Uterus (tissue), 3 donors: ENCODE measurements at regions not wholly inside any gene's neighbourhood (a gene's known extent, or its start where the extent isn't known, plus 50 kb on each side); places are given as distances from the start of the nearest gene placed in this dataset. TPM values are rescaled to one million over a fixed set of nuclear protein-coding genes. Genes with fewer than 3 reads are reported as not detected.
"Not testable (repeated sequence)": the region's sequence is repeated elsewhere in the genome, so short reads cannot be mapped to it uniquely, and the experiment has no call there.

Experiments used
- DNase-seq, 2 donors: peaks; one replicate each; pipeline ENCODE4 v3.0.0-alpha.2; 2019 to 2020
- H3K27ac ChIP-seq, 2 donors: fragments of 200-600 bp; sonication (generic); 1 replicate in 1 of 2; 2 replicates in 1 of 2; pipeline ENCODE4 v1.5.1; 2016 to 2018
- H3K27me3 ChIP-seq, 2 donors: fragments of 200-600 bp; sonication (generic); one replicate each; pipeline ENCODE4 v1.5.1; 2018 to 2019; ENCODE audit warnings: control low read depth in 1 of 2
- H3K36me3 ChIP-seq, 2 donors: fragments of 200-600 bp; sonication (generic); one replicate each; pipeline ENCODE4 v1.5.1; 2019; ENCODE audit warnings: control low read depth in 1 of 2
- H3K4me1 ChIP-seq, 2 donors: fragments of 200-600 bp; sonication (generic); one replicate each; pipeline ENCODE4 v1.5.1; 2018 to 2019; ENCODE audit warnings: control low read depth in 1 of 2
- H3K4me3 ChIP-seq, 2 donors: fragments of 200-600 bp; sonication (generic); 1 replicate in 1 of 2; 2 replicates in 1 of 2; pipeline ENCODE4 v1.5.1; 2018 to 2019; ENCODE audit warnings: mild to moderate bottlenecking in 1 of 2
- H3K9me3 ChIP-seq, 2 donors: fragments of 200-600 bp; sonication (generic); one replicate each; pipeline ENCODE4 v1.5.1; 2019; ENCODE audit warnings: control low read depth in 1 of 2
- intact Hi-C: fragments of 100-400 bp; cut with DNase I; formaldehyde crosslinking; loops from one replicate; pipeline ENCODE4 v1.15.1; 2023; ENCODE audit warnings: low total_unique reads
- microRNA counts, 2 donors: library from miRNA; unstranded; fragments of <30 nt; microRNA quantifications; one replicate each; lab custom pipeline; 2016 to 2017
- microRNA-seq: library from miRNA; unstranded; fragments of <30 nt; microRNA quantifications from one replicate; pipeline ENCODE4, GENCODE V29; 2016; ENCODE audit warnings: borderline microRNAs expressed, borderline replicate concordance
- small RNA-seq: library from RNA; depleted of rRNA; stranded (forward); fragments of <200 nt; gene quantifications from one replicate; pipeline ENCODE3, GENCODE V24; 2016
- donor health status: DM: yes; HTN: yes; CAD: no.

GRCh38 chr1:65119-65518, 386.4 kb downstream of the OR4F29 start, which contains the start of gene OR4F5:
Gene OR4F5 (plus strand): TSS chr1:65419.
- H3K27me3 ChIP-seq, intact Hi-C loops, DNase-seq, H3K27ac ChIP-seq, H3K9me3 ChIP-seq, H3K36me3 ChIP-seq, H3K4me3 ChIP-seq, H3K4me1 ChIP-seq: not testable (repeated sequence)

DNA sequence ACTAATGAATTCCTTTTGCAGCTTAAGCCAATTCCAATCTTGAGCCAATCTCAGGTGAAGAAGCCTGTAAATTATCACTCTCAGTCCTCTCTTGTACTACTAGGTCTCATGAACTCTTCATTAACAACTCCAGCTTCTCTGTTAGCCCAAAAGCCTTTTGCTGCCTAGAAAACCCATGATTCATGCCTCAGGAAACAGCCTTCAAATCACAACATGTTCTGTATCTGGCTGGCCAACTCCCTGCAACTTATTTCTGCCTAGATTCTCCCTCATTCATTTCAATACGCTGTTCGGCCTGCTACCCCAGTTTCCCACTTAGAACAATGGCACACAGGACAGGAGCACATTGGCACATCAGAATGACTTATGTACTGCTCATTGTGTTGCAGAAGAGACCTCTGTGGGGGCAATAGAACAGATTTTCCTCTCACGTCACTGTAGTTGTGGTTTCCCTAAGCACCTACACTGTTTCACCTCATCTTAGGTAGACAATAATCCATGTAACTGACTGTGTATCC, 395.4 kb downstream of the OR4F29 start:
- H3K27ac ChIP-seq, DNase-seq, H3K27me3 ChIP-seq, H3K36me3 ChIP-seq, H3K4me1 ChIP-seq, H3K9me3 ChIP-seq, intact Hi-C loops, H3K4me3 ChIP-seq: not testable (repeated sequence)

GRCh38 chr1:53182-53581, 398.3 kb downstream of the OR4F29 start:
- H3K27ac ChIP-seq, H3K36me3 ChIP-seq, H3K9me3 ChIP-seq, H3K4me3 ChIP-seq, DNase-seq, intact Hi-C loops, H3K27me3 ChIP-seq, H3K4me1 ChIP-seq: not testable (repeated sequence)

- H3K9me3 ChIP-seq, H3K36me3 ChIP-seq, H3K27ac ChIP-seq, H3K4me3 ChIP-seq, H3K27me3 ChIP-seq, DNase-seq, intact Hi-C loops, H3K4me1 ChIP-seq: not testable (repeated sequence)
Observed at GRCh38 chr1:41965-42466, 409.5 kb downstream of the OR4F29 start.

DNA sequence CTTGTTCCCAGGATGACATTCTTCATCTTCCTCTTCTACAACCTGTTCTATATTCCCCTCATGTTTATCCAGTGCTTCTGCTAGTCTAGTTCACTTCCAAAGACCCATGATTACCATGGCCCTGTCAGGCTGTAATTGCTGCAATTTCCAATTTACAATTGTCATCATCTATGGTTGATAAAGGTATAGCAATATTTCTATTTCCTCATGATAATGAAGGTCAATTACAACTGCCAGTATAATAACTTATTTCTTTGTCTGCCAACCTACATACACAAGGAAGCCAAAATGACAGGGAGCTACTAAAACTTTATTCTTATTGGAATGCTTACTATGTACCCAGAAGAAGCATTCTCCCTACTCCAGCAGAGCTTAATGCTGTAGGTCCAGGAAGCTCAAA, 410.3 kb downstream of the OR4F29 start:
- H3K9me3 ChIP-seq, DNase-seq, H3K4me3 ChIP-seq, H3K36me3 ChIP-seq, H3K27me3 ChIP-seq, H3K27ac ChIP-seq, intact Hi-C loops, H3K4me1 ChIP-seq: not testable (repeated sequence)

GRCh38 chr1:29183-29582, 422.3 kb downstream of the OR4F29 start:
- intact Hi-C loops, H3K36me3 ChIP-seq, H3K9me3 ChIP-seq, H3K27ac ChIP-seq, H3K4me1 ChIP-seq, DNase-seq, H3K27me3 ChIP-seq, H3K4me3 ChIP-seq: not testable (repeated sequence)

DNA sequence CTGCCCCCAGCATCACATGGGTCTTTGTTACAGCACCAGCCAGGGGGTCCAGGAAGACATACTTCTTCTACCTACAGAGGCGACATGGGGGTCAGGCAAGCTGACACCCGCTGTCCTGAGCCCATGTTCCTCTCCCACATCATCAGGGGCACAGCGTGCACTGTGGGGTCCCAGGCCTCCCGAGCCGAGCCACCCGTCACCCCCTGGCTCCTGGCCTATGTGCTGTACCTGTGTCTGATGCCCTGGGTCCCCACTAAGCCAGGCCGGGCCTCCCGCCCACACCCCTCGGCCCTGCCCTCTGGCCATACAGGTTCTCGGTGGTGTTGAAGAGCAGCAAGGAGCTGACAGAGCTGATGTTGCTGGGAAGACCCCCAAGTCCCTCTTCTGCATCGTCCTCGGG, 434.2 kb downstream of the OR4F29 start:
- DNase-seq = peak; percentile 18
- H3K4me3 ChIP-seq, H3K27ac ChIP-seq, intact Hi-C loops, H3K4me1 ChIP-seq, H3K27me3 ChIP-seq, H3K9me3 ChIP-seq, H3K36me3 ChIP-seq: not testable (repeated sequence)

- H3K36me3 ChIP-seq, H3K4me3 ChIP-seq, intact Hi-C loops, H3K27me3 ChIP-seq, H3K9me3 ChIP-seq, H3K27ac ChIP-seq, H3K4me1 ChIP-seq: not testable (repeated sequence)
- DNase-seq = peak in 1 of 2 donors; percentile 8
Observed at GRCh38 chr1:16025-16424, 435.5 kb downstream of the OR4F29 start.

DNA sequence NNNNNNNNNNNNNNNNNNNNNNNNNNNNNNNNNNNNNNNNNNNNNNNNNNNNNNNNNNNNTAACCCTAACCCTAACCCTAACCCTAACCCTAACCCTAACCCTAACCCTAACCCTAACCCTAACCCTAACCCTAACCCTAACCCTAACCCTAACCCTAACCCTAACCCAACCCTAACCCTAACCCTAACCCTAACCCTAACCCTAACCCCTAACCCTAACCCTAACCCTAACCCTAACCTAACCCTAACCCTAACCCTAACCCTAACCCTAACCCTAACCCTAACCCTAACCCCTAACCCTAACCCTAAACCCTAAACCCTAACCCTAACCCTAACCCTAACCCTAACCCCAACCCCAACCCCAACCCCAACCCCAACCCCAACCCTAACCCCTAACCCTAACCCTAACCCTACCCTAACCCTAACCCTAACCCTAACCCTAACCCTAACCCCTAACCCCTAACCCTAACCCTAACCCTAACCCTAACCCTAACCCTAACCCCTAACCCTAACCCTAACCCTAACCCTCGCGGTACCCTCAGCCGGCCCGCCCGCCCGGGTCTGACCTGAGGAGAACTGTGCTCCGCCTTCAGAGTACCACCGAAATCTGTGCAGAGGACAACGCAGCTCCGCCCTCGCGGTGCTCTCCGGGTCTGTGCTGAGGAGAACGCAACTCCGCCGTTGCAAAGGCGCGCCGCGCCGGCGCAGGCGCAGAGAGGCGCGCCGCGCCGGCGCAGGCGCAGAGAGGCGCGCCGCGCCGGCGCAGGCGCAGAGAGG, 441.3 kb downstream of the OR4F29 start:
- H3K4me1 ChIP-seq, H3K9me3 ChIP-seq, H3K4me3 ChIP-seq, H3K27me3 ChIP-seq, H3K36me3 ChIP-seq, H3K27ac ChIP-seq, intact Hi-C loops: not testable (repeated sequence)
- DNase-seq = peak; percentile 16 to 31

MicroRNAs encoded in the stretch of these regions (microRNA counts, 767-probe panel; counts per million panel counts)
- 0 counts per million in 2 donors for microRNA hsa-miR-1302 (lab: Ali Mortazavi, UCI)

Small RNA genes in the stretch of these regions (microRNA-seq; reads per million reads assigned to microRNA genes)
- gene MIR6859-1 = not detected
- not detected for gene MIR6859-2

Small RNA genes in the stretch of these regions (small RNA-seq; reads per million reads assigned to genes)
- not detected for gene AL627309.7
- not detected for gene MIR6859-1
- gene MIR6859-2 = not detected
- gene RNU6-1100P = not detected
